DMS53 (cell line): ENCODE measurements at regions not wholly inside any gene's neighbourhood (a gene's known extent, or its start where the extent isn't known, plus 50 kb on each side); places are given as distances from the start of the nearest gene placed in this dataset.
"Not testable (repeated sequence)": the region's sequence is repeated elsewhere in the genome, so short reads cannot be mapped to it uniquely, and the experiment has no call there.

Source experiments
- DNase-seq: peaks from one replicate; lab custom pipeline; 2025; lab: John Stamatoyannopoulos, UW

DNA sequence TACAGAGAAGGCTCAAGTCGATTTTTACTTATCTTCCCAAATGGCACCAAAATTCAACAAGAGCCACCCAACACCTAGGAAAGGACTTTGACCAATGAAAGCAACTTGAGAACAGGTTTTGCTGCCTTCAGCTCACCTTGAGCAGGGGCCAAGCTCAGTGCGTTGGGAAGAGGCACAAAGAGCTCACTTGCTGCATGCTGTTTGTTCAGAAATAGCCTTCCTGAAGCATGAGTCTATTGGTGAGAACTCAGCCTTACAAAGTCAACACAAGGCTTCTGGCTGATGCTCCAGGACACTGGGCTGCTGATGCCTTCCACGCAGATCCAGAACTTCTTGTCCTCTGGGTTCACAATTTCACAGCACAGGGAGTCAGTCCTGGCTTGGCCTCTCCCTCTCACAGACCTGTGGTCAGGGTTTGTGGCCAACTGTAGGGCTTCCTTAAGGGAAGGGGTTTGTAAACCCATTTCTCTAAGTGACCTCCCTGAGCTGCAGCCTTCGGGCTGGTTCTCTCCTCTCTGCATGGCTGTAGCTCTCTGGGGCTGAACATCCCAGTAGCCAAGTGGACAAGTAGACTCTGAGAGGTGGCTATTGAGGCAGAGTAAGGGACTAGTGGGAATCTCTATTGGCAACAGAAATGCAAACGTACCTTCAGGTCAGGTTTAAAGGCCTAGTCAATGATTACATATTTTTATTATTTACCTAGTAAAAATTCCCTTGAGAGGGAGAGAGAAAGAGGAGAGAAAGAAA is 124.7 kb upstream of the GATA6 start:
- DNase-seq: peak; percentile 86

DNA sequence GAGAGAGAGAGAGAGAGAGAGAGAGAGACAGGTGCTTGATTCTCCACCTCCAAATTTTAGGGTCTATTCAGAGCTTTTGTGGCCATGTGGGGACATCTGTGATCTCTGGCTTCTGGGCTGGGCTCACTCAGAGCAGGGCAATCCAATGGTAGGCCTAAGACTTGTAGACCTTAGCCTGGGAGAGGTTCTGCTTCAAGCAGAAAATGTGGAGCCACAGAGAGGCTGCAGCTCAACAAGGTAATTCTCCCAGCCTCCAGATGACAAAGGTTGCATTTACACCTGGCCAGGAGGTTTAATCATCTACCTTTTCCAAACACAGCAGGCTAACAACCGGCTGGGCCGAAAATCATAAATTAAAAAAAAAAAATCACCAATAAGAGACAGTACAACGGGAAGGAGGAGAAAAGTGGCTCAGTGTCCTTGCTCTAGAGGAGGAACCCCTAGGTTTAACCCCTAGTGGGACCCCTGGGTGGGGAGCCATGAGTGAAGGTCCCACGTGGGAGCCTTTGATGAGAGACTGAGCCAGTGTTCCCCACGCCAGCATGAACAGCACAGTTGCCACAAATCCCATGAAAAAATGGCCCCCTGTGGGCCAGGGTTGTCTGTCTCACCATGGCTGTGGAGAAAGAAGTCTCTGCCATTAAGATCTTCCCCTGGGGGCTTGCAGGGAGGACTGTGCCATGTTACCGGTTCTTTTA is 124.0 kb upstream of the GATA6 start:
- peak; percentile 88 for DNase-seq

- DNase-seq: no peak
These were observed 122.9 kb upstream of the GATA6 start for GRCh38 chr18:22046473-22046872.

- peak; percentile 11 for DNase-seq
These were observed 121.9 kb upstream of the GATA6 start for GRCh38 chr18:22047485-22047884.

GRCh38 chr18:22048221-22048620 is 121.2 kb upstream of the GATA6 start:
- peak; percentile 31 for DNase-seq

GRCh38 chr18:22048932-22049615 is 120.3 kb upstream of the GATA6 start:
- DNase-seq: no peak

DNA sequence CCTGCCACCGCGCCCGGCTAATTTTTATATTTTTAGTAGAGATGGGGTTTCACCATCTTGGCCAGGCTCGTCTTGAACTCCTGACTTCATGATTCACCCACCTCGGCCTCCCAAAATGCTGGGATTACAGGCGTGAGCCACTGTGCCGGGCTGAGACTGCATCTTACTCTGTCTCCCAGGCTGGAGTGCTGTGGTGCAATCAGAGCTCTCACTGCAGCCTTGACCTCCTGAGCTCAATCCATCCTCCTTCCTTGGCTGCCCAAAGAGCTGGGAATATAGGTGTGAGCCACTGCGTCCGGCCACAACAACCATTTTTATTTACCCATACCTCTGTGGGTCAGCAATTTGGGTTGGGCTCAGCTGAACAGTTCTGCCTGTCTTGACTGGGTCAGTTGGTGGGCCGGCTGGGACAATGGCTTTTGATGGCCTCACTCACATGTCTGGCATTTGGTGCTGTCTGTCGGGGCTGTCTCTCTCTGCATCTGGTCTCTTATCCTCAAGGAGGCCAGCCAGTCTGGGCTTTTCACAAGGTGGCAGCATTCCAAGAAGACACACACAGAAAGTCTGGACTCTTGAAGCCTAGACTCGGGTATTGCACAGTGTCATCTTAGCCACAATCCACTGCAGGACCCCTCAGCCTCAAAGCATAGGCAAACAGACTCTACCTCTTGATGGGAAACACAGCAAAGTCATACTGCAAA is 116.8 kb upstream of the GATA6 start:
- DNase-seq: no peak

- no peak for DNase-seq
These were observed 113.7 kb upstream of the GATA6 start for GRCh38 chr18:22055466-22056238.

- DNase-seq: no peak
These were observed 112.4 kb upstream of the GATA6 start for GRCh38 chr18:22056950-22057349.

- peak; percentile 20 for DNase-seq
These were observed 111.4 kb upstream of the GATA6 start for GRCh38 chr18:22057908-22058527.

DNA sequence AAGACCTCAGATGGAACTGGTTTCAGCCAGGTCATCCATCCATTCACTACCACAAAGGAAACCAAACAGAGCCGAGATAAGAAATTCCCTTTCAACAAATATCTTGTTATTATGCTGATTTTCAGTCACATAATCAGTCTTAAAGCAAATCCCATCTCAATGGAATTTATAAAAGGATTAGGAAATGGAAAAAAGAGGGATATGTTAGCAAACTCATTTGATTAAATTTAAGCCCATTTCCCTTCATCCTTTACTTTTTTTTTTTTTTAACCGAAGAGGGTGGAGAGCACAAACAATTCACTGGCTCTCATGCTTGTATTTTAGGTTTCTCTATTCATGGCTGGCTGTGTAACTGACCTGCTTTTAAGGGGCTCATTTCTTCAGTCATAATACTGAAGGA is 109.0 kb upstream of the GATA6 start:
- no peak for DNase-seq

- no peak for DNase-seq
These were observed 106.3 kb upstream of the GATA6 start for GRCh38 chr18:22063102-22063501.

GRCh38 chr18:22063672-22064071 is 105.7 kb upstream of the GATA6 start:
- no peak for DNase-seq

GRCh38 chr18:22064581-22064980 is 104.8 kb upstream of the GATA6 start:
- no peak for DNase-seq

- no peak for DNase-seq
These were observed 104.1 kb upstream of the GATA6 start for GRCh38 chr18:22065311-22065710.

GRCh38 chr18:22066083-22066485 is 103.3 kb upstream of the GATA6 start:
- peak; percentile 46 for DNase-seq

DNA sequence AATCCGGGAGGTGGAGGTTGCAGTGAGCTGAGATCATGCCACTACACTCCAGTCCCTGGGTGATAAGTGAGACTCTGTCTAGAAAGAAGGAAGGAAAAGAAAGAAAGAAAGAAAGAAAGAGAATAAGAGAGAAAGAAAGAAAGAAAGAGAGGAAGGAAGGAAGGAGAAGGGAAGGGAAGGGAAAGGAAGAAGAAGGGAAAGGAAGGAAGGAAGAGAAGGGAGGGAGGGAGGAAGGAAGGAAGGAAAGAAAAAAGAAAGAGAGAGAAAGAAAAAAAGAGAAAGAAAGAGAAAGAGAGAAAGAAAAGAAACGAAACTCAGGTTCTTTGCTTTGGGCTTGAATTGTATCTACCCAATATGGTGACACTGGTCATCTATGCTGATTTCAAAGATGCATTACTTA is 102.3 kb upstream of the GATA6 start:
- no peak for DNase-seq

DNA sequence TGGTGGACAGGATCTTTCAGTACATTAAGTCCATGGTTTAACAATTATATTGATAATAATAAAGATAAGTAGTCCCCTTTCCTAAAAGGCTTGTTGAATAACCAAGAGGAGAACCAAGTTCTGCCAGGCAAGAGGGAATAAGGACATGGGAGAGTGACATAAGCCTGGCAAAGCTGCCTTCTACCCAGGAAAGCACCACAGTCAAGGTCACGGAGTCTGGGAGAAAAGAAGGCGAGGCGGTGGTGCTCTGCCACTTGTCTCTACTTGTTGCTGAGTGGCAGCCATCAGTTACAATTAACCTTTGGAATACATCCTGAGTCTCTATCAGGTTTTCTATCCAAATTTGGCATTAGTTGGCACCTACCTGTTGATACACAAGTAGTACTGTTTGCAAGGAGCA is 101.7 kb upstream of the GATA6 start:
- DNase-seq: no peak

GRCh38 chr18:22068784-22069183 is 100.6 kb upstream of the GATA6 start:
- not testable (repeated sequence) for DNase-seq

DNA sequence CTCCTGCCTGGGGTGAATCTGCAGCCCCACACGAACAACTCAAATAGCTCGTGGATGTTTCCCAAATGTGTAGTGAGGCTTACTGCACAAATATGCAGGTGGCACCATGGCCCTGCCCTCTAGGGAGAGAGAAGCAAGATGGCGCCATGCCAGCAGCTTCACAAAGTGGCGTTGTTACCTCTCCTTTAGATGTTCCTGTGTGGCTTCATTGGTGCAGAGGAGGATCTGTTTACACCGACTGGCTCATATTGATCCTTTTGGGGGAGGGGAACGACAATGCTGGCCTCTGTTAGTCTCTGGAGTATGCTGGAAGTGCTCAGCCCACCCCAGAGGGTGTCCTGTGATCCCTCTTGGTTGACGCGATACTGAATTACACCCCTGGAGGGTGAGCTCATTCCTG is 99.5 kb upstream of the GATA6 start:
- no peak for DNase-seq

DNA sequence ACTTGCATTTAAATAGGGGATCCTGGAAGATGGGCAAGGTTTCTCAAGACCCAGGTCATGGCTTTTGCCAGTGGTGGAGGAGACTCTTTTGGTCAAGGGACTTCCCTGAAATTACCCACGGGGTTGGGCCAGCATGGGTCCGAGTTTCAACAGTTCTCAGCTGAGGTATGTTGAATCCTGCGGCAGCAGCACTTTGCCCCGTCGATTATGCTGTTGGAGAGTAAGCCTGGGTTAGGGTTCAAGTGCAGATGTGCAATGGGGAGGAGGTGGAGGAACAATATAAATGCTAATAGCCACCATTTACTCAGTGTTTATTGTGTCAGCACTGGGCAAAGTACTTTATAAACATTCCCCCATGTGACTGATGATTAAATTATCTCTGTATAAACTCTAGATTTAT is 96.0 kb upstream of the GATA6 start:
- no peak for DNase-seq
